ENCODE measurements at regions not wholly inside any gene's neighbourhood (a gene's known extent, or its start where the extent isn't known, plus 50 kb on each side); places are given as distances from the start of the nearest gene placed in this dataset.

- no peaks in the 10 kb centered on the region for H3K27me3 ChIP-seq (ENCODE audit: insufficient read depth, low read length)
- H3K4me2 ChIP-seq (ENCODE audit: low read length): no peak overlapping the region
- no peaks in the 10 kb centered on the region for H3K79me2 ChIP-seq (ENCODE audit: insufficient read depth, low read length)
- no peaks in the 10 kb centered on the region for H4K20me1 ChIP-seq (ENCODE audit: insufficient read depth, low read length)
- no peak overlapping the region for H2AFZ ChIP-seq (ENCODE audit: low read length)
- no peak overlapping the region for H3K4me3 ChIP-seq (ENCODE audit: low read depth, low read length, poor library complexity, severe bottlenecking)
- H3K36me3 ChIP-seq (ENCODE audit: insufficient read depth, low read length): no peaks in the 10 kb centered on the region
- H3K4me1 ChIP-seq (ENCODE audit: insufficient read depth, low read length, severe bottlenecking): no peaks in the 10 kb centered on the region
- no peaks in the 10 kb centered on the region for H3K9me2 ChIP-seq (ENCODE audit: low read depth, low read length)
- H3F3A ChIP-seq (ENCODE audit: insufficient read depth, low read length): no peaks in the 10 kb centered on the region
- H3K27ac ChIP-seq (ENCODE audit: low read depth, low read length, poor library complexity, severe bottlenecking): no peak overlapping the region
- TF ChIP-seq, protein P1, sequence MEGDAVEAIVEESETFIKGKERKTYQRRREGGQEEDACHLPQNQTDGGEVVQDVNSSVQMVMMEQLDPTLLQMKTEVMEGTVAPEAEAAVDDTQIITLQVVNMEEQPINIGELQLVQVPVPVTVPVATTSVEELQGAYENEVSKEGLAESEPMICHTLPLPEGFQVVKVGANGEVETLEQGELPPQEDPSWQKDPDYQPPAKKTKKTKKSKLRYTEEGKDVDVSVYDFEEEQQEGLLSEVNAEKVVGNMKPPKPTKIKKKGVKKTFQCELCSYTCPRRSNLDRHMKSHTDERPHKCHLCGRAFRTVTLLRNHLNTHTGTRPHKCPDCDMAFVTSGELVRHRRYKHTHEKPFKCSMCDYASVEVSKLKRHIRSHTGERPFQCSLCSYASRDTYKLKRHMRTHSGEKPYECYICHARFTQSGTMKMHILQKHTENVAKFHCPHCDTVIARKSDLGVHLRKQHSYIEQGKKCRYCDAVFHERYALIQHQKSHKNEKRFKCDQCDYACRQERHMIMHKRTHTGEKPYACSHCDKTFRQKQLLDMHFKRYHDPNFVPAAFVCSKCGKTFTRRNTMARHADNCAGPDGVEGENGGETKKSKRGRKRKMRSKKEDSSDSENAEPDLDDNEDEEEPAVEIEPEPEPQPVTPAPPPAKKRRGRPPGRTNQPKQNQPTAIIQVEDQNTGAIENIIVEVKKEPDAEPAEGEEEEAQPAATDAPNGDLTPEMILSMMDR (IDR thresholded peaks at IDR 0.05; ENCODE audit: low read length): no peak
- no peak for TF ChIP-seq EZH2 (IDR thresholded peaks at IDR 0.05; ENCODE audit: borderline replicate concordance, low read length)
- H3K9ac ChIP-seq (ENCODE audit: low read length): no peak overlapping the region
- no peaks in the 10 kb centered on the region for H3K9me3 ChIP-seq (ENCODE audit: low read length)
These were observed 554.9 kb downstream of the PRELID2 start for GRCh38 chr5:145280214-145280613.

GRCh38 chr5:145260670-145261069 is 574.5 kb downstream of the PRELID2 start:
- Histone ChIP-seq H3K9ac (ENCODE audit: low read length) (no peak overlapping the region), H3K4me1 (ENCODE audit: insufficient read depth, low read length, severe bottlenecking) (no peaks in the 10 kb centered on the region), H3K9me3 (ENCODE audit: low read length) (no peaks in the 10 kb centered on the region), H3K9me2 (ENCODE audit: low read depth, low read length) (no peaks in the 10 kb centered on the region), H2AFZ (ENCODE audit: low read length) (no peak overlapping the region), H3K4me3 (ENCODE audit: low read depth, low read length, poor library complexity, severe bottlenecking) (no peak overlapping the region), H3K27ac (ENCODE audit: low read depth, low read length, poor library complexity, severe bottlenecking) (no peak overlapping the region), H3F3A (ENCODE audit: insufficient read depth, low read length) (no peaks in the 10 kb centered on the region), H3K36me3 (ENCODE audit: insufficient read depth, low read length) (no peaks in the 10 kb centered on the region), H3K27me3 (ENCODE audit: insufficient read depth, low read length) (no peaks in the 10 kb centered on the region), H3K79me2 (ENCODE audit: insufficient read depth, low read length) (no peaks in the 10 kb centered on the region), H3K4me2 (ENCODE audit: low read length) (no peak overlapping the region), H4K20me1 (ENCODE audit: insufficient read depth, low read length) (no peaks in the 10 kb centered on the region)
- TF ChIP-seq, protein P1 (IDR thresholded peaks at IDR 0.05; ENCODE audit: low read length): no peak
- TF ChIP-seq EZH2 (IDR thresholded peaks at IDR 0.05; ENCODE audit: borderline replicate concordance, low read length): no peak

GRCh38 chr5:145247745-145248040 is 587.4 kb downstream of the PRELID2 start:
- no peak overlapping the region for H3K9ac ChIP-seq (ENCODE audit: low read length)
- no peaks in the 10 kb centered on the region for H3K9me3 ChIP-seq (ENCODE audit: low read length)
- no peak overlapping the region for H2AFZ ChIP-seq (ENCODE audit: low read length)
- no peaks in the 10 kb centered on the region for H3K79me2 ChIP-seq (ENCODE audit: insufficient read depth, low read length)
- no peaks in the 10 kb centered on the region for H3K36me3 ChIP-seq (ENCODE audit: insufficient read depth, low read length)
- H3K9me2 ChIP-seq (ENCODE audit: low read depth, low read length): no peaks in the 10 kb centered on the region
- no peaks in the 10 kb centered on the region for H3K27me3 ChIP-seq (ENCODE audit: insufficient read depth, low read length)
- no peak overlapping the region for H3K4me2 ChIP-seq (ENCODE audit: low read length)
- no peaks in the 10 kb centered on the region for H3K4me1 ChIP-seq (ENCODE audit: insufficient read depth, low read length, severe bottlenecking)
- no peak for TF ChIP-seq EZH2 (IDR thresholded peaks at IDR 0.05; ENCODE audit: borderline replicate concordance, low read length)
- TF ChIP-seq, protein P1 (IDR thresholded peaks at IDR 0.05; ENCODE audit: low read length): no peak
- no peak overlapping the region for H3K27ac ChIP-seq (ENCODE audit: low read depth, low read length, poor library complexity, severe bottlenecking)
- H4K20me1 ChIP-seq (ENCODE audit: insufficient read depth, low read length): no peaks in the 10 kb centered on the region
- no peaks in the 10 kb centered on the region for H3F3A ChIP-seq (ENCODE audit: insufficient read depth, low read length)
- no peak overlapping the region for H3K4me3 ChIP-seq (ENCODE audit: low read depth, low read length, poor library complexity, severe bottlenecking)

Data from OCI-LY1 (cell line).